ENCODE measurements at regions not wholly inside any gene's neighbourhood (a gene's known extent, or its start where the extent isn't known, plus 50 kb on each side); places are given as distances from the start of the nearest gene placed in this dataset.

GRCh38 chr2:79453918-79454317, 58.9 kb upstream of the CTNNA2 start:
- no peaks in the 10 kb centered on the region for H3K36me3 ChIP-seq (replicated peaks; ENCODE audit: control insufficient read depth, insufficient read depth, low read length)
- H3K4me3 ChIP-seq (ENCODE audit: insufficient read depth, low read depth, low read length) = no peak overlapping the region
- H3K27me3 ChIP-seq (ENCODE audit: control insufficient read depth, insufficient read depth, low read length) = no peaks in the 10 kb centered on the region
- peak; percentile 18 for DNase-seq

GRCh38 chr2:79452651-79453050, 60.2 kb upstream of the CTNNA2 start:
- no peaks in the 10 kb centered on the region for H3K27me3 ChIP-seq (ENCODE audit: control insufficient read depth, insufficient read depth, low read length)
- no peaks in the 10 kb centered on the region for H3K36me3 ChIP-seq (replicated peaks; ENCODE audit: control insufficient read depth, insufficient read depth, low read length)
- DNase-seq = no peak
- H3K4me3 ChIP-seq (ENCODE audit: insufficient read depth, low read depth, low read length) = no peak overlapping the region

GRCh38 chr2:79447463-79447862, 65.4 kb upstream of the CTNNA2 start:
- Histone ChIP-seq H3K27me3 (ENCODE audit: control insufficient read depth, insufficient read depth, low read length) (no peaks in the 10 kb centered on the region), H3K4me3 (ENCODE audit: insufficient read depth, low read depth, low read length) (no peak overlapping the region), H3K36me3 (replicated peaks; ENCODE audit: control insufficient read depth, insufficient read depth, low read length) (no peaks in the 10 kb centered on the region)
- DNase-seq = no peak

GRCh38 chr2:79446313-79446712, 66.5 kb upstream of the CTNNA2 start:
- no peaks in the 10 kb centered on the region for H3K27me3 ChIP-seq (ENCODE audit: control insufficient read depth, insufficient read depth, low read length)
- no peaks in the 10 kb centered on the region for H3K36me3 ChIP-seq (replicated peaks; ENCODE audit: control insufficient read depth, insufficient read depth, low read length)
- H3K4me3 ChIP-seq (ENCODE audit: insufficient read depth, low read depth, low read length) = no peak overlapping the region
- DNase-seq = no peak

- DNase-seq = no peak
- Histone ChIP-seq H3K36me3 (replicated peaks; ENCODE audit: control insufficient read depth, insufficient read depth, low read length) (no peaks in the 10 kb centered on the region), H3K4me3 (ENCODE audit: insufficient read depth, low read depth, low read length) (no peak overlapping the region), H3K27me3 (ENCODE audit: control insufficient read depth, insufficient read depth, low read length) (no peaks in the 10 kb centered on the region)
Observed at GRCh38 chr2:79437433-79438267, 75.2 kb upstream of the CTNNA2 start.

GRCh38 chr2:79434362-79434761, 78.5 kb upstream of the CTNNA2 start:
- Histone ChIP-seq H3K4me3 (ENCODE audit: insufficient read depth, low read depth, low read length) (no peak overlapping the region), H3K36me3 (replicated peaks; ENCODE audit: control insufficient read depth, insufficient read depth, low read length) (no peaks in the 10 kb centered on the region), H3K27me3 (ENCODE audit: control insufficient read depth, insufficient read depth, low read length) (no peaks in the 10 kb centered on the region)
- DNase-seq = no peak

- H3K27me3 ChIP-seq (ENCODE audit: control insufficient read depth, insufficient read depth, low read length) = no peaks in the 10 kb centered on the region
- no peak for DNase-seq
- H3K36me3 ChIP-seq (replicated peaks; ENCODE audit: control insufficient read depth, insufficient read depth, low read length) = no peaks in the 10 kb centered on the region
Observed at GRCh38 chr2:79432731-79433146, 80.1 kb upstream of the CTNNA2 start.

GRCh38 chr2:79428745-79429144, 84.1 kb upstream of the CTNNA2 start:
- DNase-seq = no peak
- no peak overlapping the region for H3K4me3 ChIP-seq (ENCODE audit: insufficient read depth, low read depth, low read length)
- no peaks in the 10 kb centered on the region for H3K36me3 ChIP-seq (replicated peaks; ENCODE audit: control insufficient read depth, insufficient read depth, low read length)
- no peaks in the 10 kb centered on the region for H3K27me3 ChIP-seq (ENCODE audit: control insufficient read depth, insufficient read depth, low read length)

More at GRCh38 chr2:79432731-79433146, 80.1 kb upstream of the CTNNA2 start:
- H3K4me3 ChIP-seq (ENCODE audit: insufficient read depth, low read depth, low read length) = no peak overlapping the region

- H3K36me3 ChIP-seq (replicated peaks; ENCODE audit: control insufficient read depth, insufficient read depth, low read length) = no peaks in the 10 kb centered on the region
- no peak for DNase-seq
- no peaks in the 10 kb centered on the region for H3K27me3 ChIP-seq (ENCODE audit: control insufficient read depth, insufficient read depth, low read length)
- no peak overlapping the region for H3K4me3 ChIP-seq (ENCODE audit: insufficient read depth, low read depth, low read length)
Observed at GRCh38 chr2:79414690-79415089, 98.2 kb upstream of the CTNNA2 start.

GRCh38 chr2:79394485-79394859, 118.4 kb upstream of the CTNNA2 start:
- H3K27me3 ChIP-seq (ENCODE audit: control insufficient read depth, insufficient read depth, low read length) = no peaks in the 10 kb centered on the region
- H3K4me3 ChIP-seq (ENCODE audit: insufficient read depth, low read depth, low read length) = no peak overlapping the region
- DNase-seq = no peak
- H3K36me3 ChIP-seq (replicated peaks; ENCODE audit: control insufficient read depth, insufficient read depth, low read length) = no peaks in the 10 kb centered on the region

- Histone ChIP-seq H3K36me3 (replicated peaks; ENCODE audit: control insufficient read depth, insufficient read depth, low read length) (no peaks in the 10 kb centered on the region), H3K4me3 (ENCODE audit: insufficient read depth, low read depth, low read length) (no peak overlapping the region), H3K27me3 (ENCODE audit: control insufficient read depth, insufficient read depth, low read length) (no peaks in the 10 kb centered on the region)
- peak; percentile 8 for DNase-seq
Observed at GRCh38 chr2:79393806-79394484, 118.9 kb upstream of the CTNNA2 start.

- Histone ChIP-seq H3K27me3 (ENCODE audit: control insufficient read depth, insufficient read depth, low read length) (no peaks in the 10 kb centered on the region), H3K36me3 (replicated peaks; ENCODE audit: control insufficient read depth, insufficient read depth, low read length) (no peaks in the 10 kb centered on the region), H3K4me3 (ENCODE audit: insufficient read depth, low read depth, low read length) (no peak overlapping the region)
- no peak for DNase-seq
Observed at GRCh38 chr2:79393107-79393685, 119.7 kb upstream of the CTNNA2 start.

GRCh38 chr2:79389481-79389880, 123.4 kb upstream of the CTNNA2 start:
- no peak for DNase-seq
- H3K4me3 ChIP-seq (ENCODE audit: insufficient read depth, low read depth, low read length) = no peak overlapping the region
- H3K27me3 ChIP-seq (ENCODE audit: control insufficient read depth, insufficient read depth, low read length) = no peaks in the 10 kb centered on the region
- no peaks in the 10 kb centered on the region for H3K36me3 ChIP-seq (replicated peaks; ENCODE audit: control insufficient read depth, insufficient read depth, low read length)

- no peak overlapping the region for H3K4me3 ChIP-seq (ENCODE audit: insufficient read depth, low read depth, low read length)
- no peaks in the 10 kb centered on the region for H3K27me3 ChIP-seq (ENCODE audit: control insufficient read depth, insufficient read depth, low read length)
- no peaks in the 10 kb centered on the region for H3K36me3 ChIP-seq (replicated peaks; ENCODE audit: control insufficient read depth, insufficient read depth, low read length)
- no peak for DNase-seq
Observed at GRCh38 chr2:79388024-79388423, 124.8 kb upstream of the CTNNA2 start.

GRCh38 chr2:79387431-79387830, 125.4 kb upstream of the CTNNA2 start:
- no peak overlapping the region for H3K4me3 ChIP-seq (ENCODE audit: insufficient read depth, low read depth, low read length)
- H3K36me3 ChIP-seq (replicated peaks; ENCODE audit: control insufficient read depth, insufficient read depth, low read length) = no peaks in the 10 kb centered on the region
- no peak for DNase-seq
- H3K27me3 ChIP-seq (ENCODE audit: control insufficient read depth, insufficient read depth, low read length) = no peaks in the 10 kb centered on the region

All from H7 (cell line).